B cell (primary cell): ENCODE measurements at regions not wholly inside any gene's neighbourhood (a gene's known extent, or its start where the extent isn't known, plus 50 kb on each side); places are given as distances from the start of the nearest gene placed in this dataset.

Source experiments
- ATAC-seq: fragments of 200-7000 bp; cut with Tn5 transposase; one replicate; pipeline ENCODE4 v1.10.0; 2021; ENCODE audit warnings: low read depth, mild to moderate bottlenecking, moderate number of reproducible peaks, moderate library complexity
- CTCF ChIA-PET: fragments of 350-600 bp; sonication (Branson Sonifier 250); formaldehyde crosslinking; loops from one replicate; lab custom pipeline; 2021; ENCODE audit warnings: antibody characterized with exemption, inconsistent platforms; lab: Charles Lee
- POLR2A ChIA-PET: fragments of 350-600 bp; sonication (Branson Sonifier 250); formaldehyde crosslinking; loops from one replicate; lab custom pipeline; 2021; ENCODE audit warnings: antibody characterized with exemption; lab: Charles Lee
- DNase-seq: peaks from one replicate; pipeline ENCODE4 v3.0.0; 2013
- H2AFZ ChIP-seq: 2 replicates; pipeline ENCODE4 v1.6.1; 2012; ENCODE audit warnings: mild to moderate bottlenecking, low read depth, low read length; ENCODE audit not compliant: insufficient read depth, poor library complexity, severe bottlenecking
- H3K27ac ChIP-seq, 2 donors: 1 replicate in 1 of 2; 2 replicates in 1 of 2; pipeline ENCODE4 v1.5.1; 2012 to 2013; ENCODE audit warnings: low read length in 2 of 2, mild to moderate bottlenecking in 2 of 2, moderate library complexity in 1 of 2
- H3K27me3 ChIP-seq, 4 experiments: fragments of 200-600 bp in 1 of 4; sonication (generic) in 1 of 4; replicated peaks in 1 of 4; 1 replicate in 2 of 4; 2 replicates in 2 of 4; pipeline versions ENCODE4 v1.6.1 to v1.7.0; 2013 to 2016; ENCODE audit warnings: low read length in 3 of 4, mild to moderate bottlenecking in 2 of 4, mixed read lengths in 1 of 4, moderate library complexity in 1 of 4; ENCODE audit not compliant: insufficient read depth in 4 of 4, control insufficient read depth in 3 of 4; ENCODE audit errors: control extremely low read depth in 1 of 4
- H3K36me3 ChIP-seq, 2 experiments: replicated peaks in 1 of 2; 1 replicate in 1 of 2; 2 replicates in 1 of 2; pipeline versions ENCODE4 v1.6.1 to v1.7.1; 2013; ENCODE audit warnings: low read length in 1 of 2; ENCODE audit not compliant: insufficient read depth in 2 of 2, control insufficient read depth in 1 of 2; ENCODE audit errors: control extremely low read depth in 1 of 2, extremely low read depth in 1 of 2
- H3K4me1 ChIP-seq, 2 donors: fragments of 200-600 bp in 1 of 2; sonication (generic) in 1 of 2; 1 replicate in 1 of 2; 2 replicates in 1 of 2; pipeline versions ENCODE4 v1.5.1 to v1.6.1; 2013 to 2017; ENCODE audit warnings: low read length in 2 of 2; ENCODE audit not compliant: control insufficient read depth in 2 of 2, insufficient read depth in 2 of 2
- H3K4me2 ChIP-seq: replicated peaks from 2 replicates; pipeline ENCODE3; 2012; ENCODE audit warnings: mild to moderate bottlenecking, low read depth, low read length; ENCODE audit not compliant: poor library complexity, severe bottlenecking
- H3K4me3 ChIP-seq, 5 experiments: fragments of 200-600 bp in 1 of 5; sonication (generic) in 1 of 5; 1 replicate in 3 of 5; 2 replicates in 2 of 5; pipeline versions ENCODE4 v1.5.1 to v1.7.0; 2011 to 2016; ENCODE audit warnings: low read length in 4 of 5, mild to moderate bottlenecking in 4 of 5, low read depth in 2 of 5, control low read depth in 1 of 5, moderate library complexity in 1 of 5; ENCODE audit not compliant: insufficient read depth in 1 of 5; ENCODE audit errors: control extremely low read depth in 1 of 5, extremely low read depth in 1 of 5
- H3K79me2 ChIP-seq: fragments of 200-600 bp; sonication (generic); one replicate; pipeline ENCODE4 v1.6.0; 2016; ENCODE audit warnings: low read length; ENCODE audit not compliant: control insufficient read depth, insufficient read depth
- H3K9ac ChIP-seq: fragments of 200-600 bp; sonication (generic); 2 replicates; pipeline ENCODE4 v1.6.1; 2017; ENCODE audit warnings: mild to moderate bottlenecking, low read length, moderate library complexity
- H3K9me3 ChIP-seq, 3 donors: one replicate each; pipeline versions ENCODE4 v1.6.1 to v1.7.1; 2013; ENCODE audit warnings: low read length in 2 of 3; ENCODE audit not compliant: control insufficient read depth in 2 of 3, insufficient read depth in 1 of 3; ENCODE audit errors: control extremely low read depth in 1 of 3
- H4K20me1 ChIP-seq: 2 replicates; pipeline ENCODE4 v1.6.0; 2012; ENCODE audit warnings: mild to moderate bottlenecking, low read length; ENCODE audit not compliant: insufficient read depth, control insufficient read depth, poor library complexity, severe bottlenecking
- H3K27ac Mint-ChIP-seq: one replicate; pipeline ENCODE4 v1.8.0; 2021; ENCODE audit warnings: mixed read lengths
- H3K27me3 Mint-ChIP-seq: one replicate; pipeline ENCODE4 v1.8.0; 2021; ENCODE audit warnings: mixed read lengths
- H3K4me1 Mint-ChIP-seq: one replicate; pipeline ENCODE4 v1.8.0; 2021; ENCODE audit warnings: mixed read lengths
- H3K4me3 Mint-ChIP-seq: one replicate; pipeline ENCODE4 v1.8.0; 2021; ENCODE audit warnings: mixed read lengths
- H3K9me3 Mint-ChIP-seq: one replicate; pipeline ENCODE4 v1.8.0; 2022; ENCODE audit warnings: mixed read lengths; ENCODE audit not compliant: insufficient read depth
- EZH2 ChIP-seq: IDR thresholded peaks from 2 replicates; pipeline ENCODE4 v1.6.1; 2012; ENCODE audit warnings: borderline replicate concordance, low read depth, mild to moderate bottlenecking, moderate library complexity, low read length; ENCODE audit not compliant: insufficient read depth, poor library complexity, severe bottlenecking
- WGBS: methylation state at CpG from one replicate; pipeline ENCODE4 v1.1.5; 2013; ENCODE audit warnings: missing lambda C conversion rate; ENCODE audit not compliant: insufficient coverage; 5-methylcytosine and 5-hydroxymethylcytosine counted together
- intact Hi-C: fragments of 100-400 bp; cut with micrococcal nuclease; formaldehyde crosslinking; loops from one replicate; pipeline ENCODE4 v1.10.0; 2022
- TF ChIP-seq, protein P1 (sequence below): fragments of 200-600 bp; IDR thresholded peaks from one replicate; pipeline ENCODE4 v1.8.0; 2022; ENCODE audit warnings: antibody characterized with exemption, mild to moderate bottlenecking

DNA sequence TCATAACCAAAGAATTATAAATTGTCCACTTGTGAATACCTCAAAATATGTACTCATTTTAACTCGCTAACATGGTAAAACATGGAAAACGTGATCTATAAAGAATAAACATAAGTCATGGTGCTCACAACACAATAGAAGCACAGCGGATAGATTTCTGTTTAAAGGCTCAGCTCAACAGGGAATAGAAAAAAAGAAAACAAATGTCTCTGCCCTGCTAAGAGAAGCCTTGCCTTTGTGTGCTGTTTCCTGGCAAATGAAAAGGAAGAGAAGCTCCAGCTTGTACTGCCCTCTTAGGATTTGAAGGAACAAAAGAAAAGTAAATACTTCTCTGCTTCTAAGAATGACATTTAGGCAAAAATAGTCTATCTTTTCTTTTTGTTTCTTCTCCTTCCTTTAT lies 121.0 kb upstream of the KRR1 start:
- intact Hi-C loops: no loop called here
- ChIA-PET POLR2A (no interaction called here), CTCF (no interaction called here)
- DNase-seq (no peak), ATAC-seq (no peak)
- Histone ChIP-seq H3K27me3 (no peaks in the 10 kb centered on the region), H3K4me1 (no peaks in the 10 kb centered on the region), H3K36me3 (no peaks in the 10 kb centered on the region), H4K20me1 (no peaks in the 10 kb centered on the region), H3K79me2 (no peaks in the 10 kb centered on the region), H3K27ac (no peak overlapping the region), H3K4me2 (no peak overlapping the region), H3K9ac (no peak overlapping the region), H3K4me3 (no peak overlapping the region), H2AFZ (no peak overlapping the region), H3K9me3 (peaks cover 0 to 1% (median 0%) of the 10 kb centered on the region in 3 donors)
- TF ChIP-seq, protein P1, sequence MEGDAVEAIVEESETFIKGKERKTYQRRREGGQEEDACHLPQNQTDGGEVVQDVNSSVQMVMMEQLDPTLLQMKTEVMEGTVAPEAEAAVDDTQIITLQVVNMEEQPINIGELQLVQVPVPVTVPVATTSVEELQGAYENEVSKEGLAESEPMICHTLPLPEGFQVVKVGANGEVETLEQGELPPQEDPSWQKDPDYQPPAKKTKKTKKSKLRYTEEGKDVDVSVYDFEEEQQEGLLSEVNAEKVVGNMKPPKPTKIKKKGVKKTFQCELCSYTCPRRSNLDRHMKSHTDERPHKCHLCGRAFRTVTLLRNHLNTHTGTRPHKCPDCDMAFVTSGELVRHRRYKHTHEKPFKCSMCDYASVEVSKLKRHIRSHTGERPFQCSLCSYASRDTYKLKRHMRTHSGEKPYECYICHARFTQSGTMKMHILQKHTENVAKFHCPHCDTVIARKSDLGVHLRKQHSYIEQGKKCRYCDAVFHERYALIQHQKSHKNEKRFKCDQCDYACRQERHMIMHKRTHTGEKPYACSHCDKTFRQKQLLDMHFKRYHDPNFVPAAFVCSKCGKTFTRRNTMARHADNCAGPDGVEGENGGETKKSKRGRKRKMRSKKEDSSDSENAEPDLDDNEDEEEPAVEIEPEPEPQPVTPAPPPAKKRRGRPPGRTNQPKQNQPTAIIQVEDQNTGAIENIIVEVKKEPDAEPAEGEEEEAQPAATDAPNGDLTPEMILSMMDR: no peak
- no peak for TF ChIP-seq EZH2
- WGBS: 100% methylated on average over 1 of the region's 3 CpGs
- Mint-ChIP-seq H3K27me3 (no peaks in the 10 kb centered on the region), H3K9me3 (no peaks in the 10 kb centered on the region), H3K4me3 (no peak overlapping the region), H3K4me1 (no peaks in the 10 kb centered on the region), H3K27ac (no peak overlapping the region)

DNA sequence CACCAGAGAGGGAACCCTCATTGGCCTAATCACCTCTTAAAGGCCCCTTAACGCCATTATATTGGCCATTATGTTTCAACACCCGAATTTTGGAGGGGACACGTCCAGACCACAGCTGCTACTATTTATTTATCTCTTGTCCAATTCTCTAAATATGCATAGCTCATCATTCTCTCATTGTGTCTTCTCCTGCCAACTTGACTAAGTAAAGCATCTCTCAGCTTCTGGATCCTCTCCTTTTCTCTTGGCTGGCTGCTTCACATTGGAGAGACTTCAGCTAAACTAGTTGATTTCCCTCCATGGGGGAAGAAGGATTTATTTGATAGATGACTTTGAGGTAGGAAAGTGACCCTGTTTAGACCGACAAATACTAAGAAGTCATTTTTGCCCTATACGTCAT lies 120.4 kb upstream of the KRR1 start:
- intact Hi-C loops: no loop called here
- H2AFZ ChIP-seq: no peak overlapping the region

More for the DNA sequence above, 120.4 kb upstream of the KRR1 start:
- Histone ChIP-seq H3K27me3 (no peaks in the 10 kb centered on the region), H3K9ac (no peak overlapping the region), H3K27ac (no peak overlapping the region), H4K20me1 (no peaks in the 10 kb centered on the region), H3K36me3 (no peaks in the 10 kb centered on the region), H3K4me3 (no peak overlapping the region), H3K9me3 (peaks cover 0 to 1% (median 0%) of the 10 kb centered on the region in 3 donors), H3K79me2 (no peaks in the 10 kb centered on the region), H3K4me2 (no peak overlapping the region), H3K4me1 (no peaks in the 10 kb centered on the region)
- no peaks in the 10 kb centered on the region for H3K4me1 Mint-ChIP-seq
- ATAC-seq (no peak), DNase-seq (no peak)
- TF ChIP-seq EZH2: no peak
- TF ChIP-seq, protein P1: no peak
- ChIA-PET POLR2A (no interaction called here), CTCF (no interaction called here)
- 100% methylated on average over 3 of the region's 5 CpGs for WGBS
- H3K27me3 Mint-ChIP-seq: no peaks in the 10 kb centered on the region
- H3K4me3 Mint-ChIP-seq: no peak overlapping the region
- no peaks in the 10 kb centered on the region for H3K9me3 Mint-ChIP-seq
- no peak overlapping the region for H3K27ac Mint-ChIP-seq
